SK-N-SH treated with all-trans-retinoic acid at 6 μM for 48 hours (cell line): ENCODE measurements at regions not wholly inside any gene's neighbourhood (a gene's known extent, or its start where the extent isn't known, plus 50 kb on each side); places are given as distances from the start of the nearest gene placed in this dataset.

Experiments
- ATAC-seq: fragments of 200-7000 bp; cut with Tn5 transposase; 3 replicates; pipeline ENCODE4 v1.9.1; 2020; ENCODE audit warnings: mild to moderate bottlenecking, moderate library complexity
- BACH2 ChIP-seq: fragments of 250-450 bp; sonication (Bioruptor Pico); IDR thresholded peaks from 2 replicates; pipeline ENCODE4 v1.9.0; 2021; ENCODE audit warnings: mild to moderate bottlenecking, borderline replicate concordance
- CSDC2 ChIP-seq: fragments of 250-450 bp; sonication (Bioruptor Pico); IDR thresholded peaks from 2 replicates; pipeline ENCODE4 v1.5.0; 2020; ENCODE audit warnings: mild to moderate bottlenecking, moderate library complexity
- ESRRG ChIP-seq: fragments of 250-450 bp; sonication (Bioruptor Pico); IDR thresholded peaks from 2 replicates; pipeline ENCODE4 v1.6.1; 2021; ENCODE audit warnings: mild to moderate bottlenecking
- GLIS3 ChIP-seq: fragments of 250-450 bp; sonication (Bioruptor Pico); IDR thresholded peaks from 2 replicates; pipeline ENCODE4 v1.5.0; 2020; ENCODE audit warnings: mild to moderate bottlenecking, moderate library complexity
- OSR1 ChIP-seq: fragments of 250-450 bp; sonication (Bioruptor Pico); IDR thresholded peaks from 2 replicates; pipeline ENCODE4 v1.8.0; 2022; ENCODE audit warnings: moderate library complexity, mild to moderate bottlenecking, inconsistent platforms
- PPARA ChIP-seq: fragments of 250-450 bp; sonication (Bioruptor Pico); IDR thresholded peaks from 2 replicates; pipeline ENCODE4 v1.5.0; 2020; ENCODE audit warnings: mild to moderate bottlenecking, borderline replicate concordance
- SNAI2 ChIP-seq: fragments of 250-450 bp; sonication (Bioruptor Pico); IDR thresholded peaks from 2 replicates; pipeline ENCODE4 v1.5.0; 2020; ENCODE audit warnings: mild to moderate bottlenecking, moderate library complexity
- TCF4 ChIP-seq: fragments of 250-450 bp; sonication (Bioruptor Pico); IDR thresholded peaks from 2 replicates; pipeline ENCODE4 v1.8.0; 2021; ENCODE audit warnings: mild to moderate bottlenecking, moderate library complexity, borderline replicate concordance
- TOX ChIP-seq: fragments of 250-450 bp; sonication (Bioruptor Pico); IDR thresholded peaks from 2 replicates; pipeline ENCODE4 v1.8.0; 2021; ENCODE audit warnings: mild to moderate bottlenecking, moderate library complexity, borderline replicate concordance
- ZC3H10 ChIP-seq: fragments of 250-450 bp; sonication (Bioruptor Pico); IDR thresholded peaks from 2 replicates; pipeline ENCODE4 v1.5.1; 2021; ENCODE audit warnings: mild to moderate bottlenecking, moderate library complexity
- ZFP30 ChIP-seq: fragments of 450-650 bp; formaldehyde crosslinking; IDR thresholded peaks from 2 replicates; pipeline ENCODE4 v1.5.0; 2022; ENCODE audit warnings: mild to moderate bottlenecking, moderate library complexity
- ZNF565 ChIP-seq: fragments of 450-650 bp; formaldehyde crosslinking; conservative IDR thresholded peaks from 2 replicates; pipeline ENCODE4 v1.5.0; 2020; ENCODE audit warnings: low read depth, mild to moderate bottlenecking, moderate library complexity
- ZNF8 ChIP-seq: fragments of 450-650 bp; formaldehyde crosslinking; IDR thresholded peaks from 2 replicates; pipeline ENCODE4 v1.5.0; 2020; ENCODE audit warnings: mild to moderate bottlenecking, moderate library complexity
- TF ChIP-seq, protein P1 (sequence below): fragments of 250-450 bp; sonication (Bioruptor Pico); IDR thresholded peaks from 2 replicates; pipeline ENCODE4 v1.5.0; 2020; ENCODE audit warnings: mild to moderate bottlenecking, moderate library complexity
- TF ChIP-seq, protein P2 (sequence below): fragments of 250-450 bp; sonication (Bioruptor Pico); IDR thresholded peaks from 2 replicates; pipeline ENCODE4 v1.5.1; 2020; ENCODE audit warnings: low read depth, mild to moderate bottlenecking, moderate library complexity
- TF ChIP-seq, protein P3 (sequence below): fragments of 250-450 bp; sonication (Bioruptor Pico); IDR thresholded peaks from 2 replicates; pipeline ENCODE4 v1.8.0; 2021; ENCODE audit warnings: low read depth, mild to moderate bottlenecking, moderate library complexity, borderline replicate concordance
- TF ChIP-seq, protein P4 (sequence below): fragments of 250-450 bp; sonication (Bioruptor Pico); IDR thresholded peaks from 2 replicates; pipeline ENCODE4 v1.5.1; 2021; ENCODE audit warnings: mild to moderate bottlenecking, moderate library complexity
- TF ChIP-seq, protein P5 (sequence below): fragments of 250-450 bp; sonication (Bioruptor Pico); IDR thresholded peaks from 2 replicates; pipeline ENCODE4 v1.8.0; 2020; ENCODE audit warnings: mild to moderate bottlenecking, moderate library complexity, borderline replicate concordance

DNA sequence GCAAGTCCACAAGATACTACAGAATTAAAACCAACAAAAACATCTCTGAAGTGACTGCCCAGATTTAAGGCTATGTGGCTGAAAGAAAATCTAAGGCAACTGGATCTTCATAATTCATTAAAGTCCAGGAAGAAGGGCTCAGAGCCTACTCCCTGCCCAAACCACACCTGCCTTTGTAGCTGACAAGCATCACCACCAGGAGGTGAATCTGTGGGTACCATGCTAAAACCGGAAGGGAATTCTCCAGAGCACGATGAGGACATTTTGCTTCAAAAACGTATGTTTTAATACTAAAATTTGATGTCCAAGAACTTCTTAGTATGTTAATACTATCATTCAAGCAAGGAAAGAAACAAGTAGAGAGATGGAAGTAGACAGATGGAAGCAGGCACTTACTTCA is 495.9 kb upstream of the NECTIN3 start (continued):
- TF ChIP-seq, protein P1, sequence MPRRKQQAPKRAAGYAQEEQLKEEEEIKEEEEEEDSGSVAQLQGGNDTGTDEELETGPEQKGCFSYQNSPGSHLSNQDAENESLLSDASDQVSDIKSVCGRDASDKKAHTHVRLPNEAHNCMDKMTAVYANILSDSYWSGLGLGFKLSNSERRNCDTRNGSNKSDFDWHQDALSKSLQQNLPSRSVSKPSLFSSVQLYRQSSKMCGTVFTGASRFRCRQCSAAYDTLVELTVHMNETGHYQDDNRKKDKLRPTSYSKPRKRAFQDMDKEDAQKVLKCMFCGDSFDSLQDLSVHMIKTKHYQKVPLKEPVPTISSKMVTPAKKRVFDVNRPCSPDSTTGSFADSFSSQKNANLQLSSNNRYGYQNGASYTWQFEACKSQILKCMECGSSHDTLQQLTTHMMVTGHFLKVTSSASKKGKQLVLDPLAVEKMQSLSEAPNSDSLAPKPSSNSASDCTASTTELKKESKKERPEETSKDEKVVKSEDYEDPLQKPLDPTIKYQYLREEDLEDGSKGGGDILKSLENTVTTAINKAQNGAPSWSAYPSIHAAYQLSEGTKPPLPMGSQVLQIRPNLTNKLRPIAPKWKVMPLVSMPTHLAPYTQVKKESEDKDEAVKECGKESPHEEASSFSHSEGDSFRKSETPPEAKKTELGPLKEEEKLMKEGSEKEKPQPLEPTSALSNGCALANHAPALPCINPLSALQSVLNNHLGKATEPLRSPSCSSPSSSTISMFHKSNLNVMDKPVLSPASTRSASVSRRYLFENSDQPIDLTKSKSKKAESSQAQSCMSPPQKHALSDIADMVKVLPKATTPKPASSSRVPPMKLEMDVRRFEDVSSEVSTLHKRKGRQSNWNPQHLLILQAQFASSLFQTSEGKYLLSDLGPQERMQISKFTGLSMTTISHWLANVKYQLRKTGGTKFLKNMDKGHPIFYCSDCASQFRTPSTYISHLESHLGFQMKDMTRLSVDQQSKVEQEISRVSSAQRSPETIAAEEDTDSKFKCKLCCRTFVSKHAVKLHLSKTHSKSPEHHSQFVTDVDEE = no peak

DNA sequence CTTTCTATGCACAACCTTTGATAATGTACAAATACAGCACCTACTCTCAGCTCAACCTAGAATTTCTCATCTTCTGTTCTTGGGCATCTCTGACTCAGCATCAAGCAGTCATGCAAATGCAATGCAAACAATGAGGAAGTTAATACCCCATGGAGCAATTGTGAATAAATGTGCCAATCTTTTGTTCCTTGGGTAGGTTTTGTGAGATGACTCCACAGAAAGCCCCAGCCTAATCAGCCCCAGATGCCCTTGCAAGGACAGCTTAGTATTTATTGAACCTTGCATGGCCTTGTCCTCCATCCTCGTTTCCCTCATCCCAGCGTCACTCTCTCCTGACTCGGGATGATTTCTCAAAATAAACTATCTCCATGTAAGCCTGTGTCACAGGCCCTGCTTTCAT is 494.7 kb upstream of the NECTIN3 start:
- TF ChIP-seq, protein P2, sequence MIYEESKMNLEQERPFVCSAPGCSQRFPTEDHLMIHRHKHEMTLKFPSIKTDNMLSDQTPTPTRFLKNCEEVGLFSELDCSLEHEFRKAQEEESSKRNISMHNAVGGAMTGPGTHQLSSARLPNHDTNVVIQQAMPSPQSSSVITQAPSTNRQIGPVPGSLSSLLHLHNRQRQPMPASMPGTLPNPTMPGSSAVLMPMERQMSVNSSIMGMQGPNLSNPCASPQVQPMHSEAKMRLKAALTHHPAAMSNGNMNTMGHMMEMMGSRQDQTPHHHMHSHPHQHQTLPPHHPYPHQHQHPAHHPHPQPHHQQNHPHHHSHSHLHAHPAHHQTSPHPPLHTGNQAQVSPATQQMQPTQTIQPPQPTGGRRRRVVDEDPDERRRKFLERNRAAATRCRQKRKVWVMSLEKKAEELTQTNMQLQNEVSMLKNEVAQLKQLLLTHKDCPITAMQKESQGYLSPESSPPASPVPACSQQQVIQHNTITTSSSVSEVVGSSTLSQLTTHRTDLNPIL (CRISPR knock-in tag) = no peak
- TF ChIP-seq OSR1 (CRISPR knock-in tag) = no peak
- ATAC-seq = peak; percentile 90

DNA sequence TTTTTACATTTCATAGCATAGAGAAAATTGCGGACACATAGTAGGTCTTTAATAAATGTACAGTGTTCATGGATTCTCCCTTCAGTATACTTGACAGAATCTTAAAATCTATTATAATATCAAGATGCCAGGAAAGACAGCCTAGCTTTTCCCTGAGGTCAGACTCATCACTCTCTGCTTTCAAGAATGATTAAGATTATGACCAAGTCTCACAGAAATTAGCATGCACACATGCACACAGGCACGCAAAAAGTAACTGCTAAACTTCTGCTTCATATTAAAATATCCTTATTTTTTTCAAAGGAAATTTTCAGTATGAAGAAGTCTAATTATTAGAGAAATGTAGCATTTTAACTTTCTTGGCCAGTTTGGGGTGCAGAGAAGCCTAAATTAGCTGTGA is 493.8 kb upstream of the NECTIN3 start:
- TF ChIP-seq GLIS3 (CRISPR knock-in tag) (no peak), TOX (no peak), OSR1 (CRISPR knock-in tag) (no peak), PPARA (CRISPR knock-in tag) (no peak), ZC3H10 (CRISPR knock-in tag) (no peak), TCF4 (CRISPR knock-in tag) (no peak), SNAI2 (CRISPR knock-in tag) (no peak), ESRRG (no peak)
- TF ChIP-seq, protein P1 = no peak
- TF ChIP-seq, protein P3, sequence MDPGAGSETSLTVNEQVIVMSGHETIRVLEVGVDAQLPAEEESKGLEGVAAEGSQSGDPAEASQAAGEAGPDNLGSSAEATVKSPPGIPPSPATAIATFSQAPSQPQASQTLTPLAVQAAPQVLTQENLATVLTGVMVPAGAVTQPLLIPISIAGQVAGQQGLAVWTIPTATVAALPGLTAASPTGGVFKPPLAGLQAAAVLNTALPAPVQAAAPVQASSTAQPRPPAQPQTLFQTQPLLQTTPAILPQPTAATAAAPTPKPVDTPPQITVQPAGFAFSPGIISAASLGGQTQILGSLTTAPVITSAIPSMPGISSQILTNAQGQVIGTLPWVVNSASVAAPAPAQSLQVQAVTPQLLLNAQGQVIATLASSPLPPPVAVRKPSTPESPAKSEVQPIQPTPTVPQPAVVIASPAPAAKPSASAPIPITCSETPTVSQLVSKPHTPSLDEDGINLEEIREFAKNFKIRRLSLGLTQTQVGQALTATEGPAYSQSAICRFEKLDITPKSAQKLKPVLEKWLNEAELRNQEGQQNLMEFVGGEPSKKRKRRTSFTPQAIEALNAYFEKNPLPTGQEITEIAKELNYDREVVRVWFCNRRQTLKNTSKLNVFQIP (CRISPR knock-in tag) = no peak
- TF ChIP-seq, protein P2 (CRISPR knock-in tag) = no peak
- ATAC-seq = 0 out of 3 replicates have a peak, but pooled peaks have one; percentile 28

DNA sequence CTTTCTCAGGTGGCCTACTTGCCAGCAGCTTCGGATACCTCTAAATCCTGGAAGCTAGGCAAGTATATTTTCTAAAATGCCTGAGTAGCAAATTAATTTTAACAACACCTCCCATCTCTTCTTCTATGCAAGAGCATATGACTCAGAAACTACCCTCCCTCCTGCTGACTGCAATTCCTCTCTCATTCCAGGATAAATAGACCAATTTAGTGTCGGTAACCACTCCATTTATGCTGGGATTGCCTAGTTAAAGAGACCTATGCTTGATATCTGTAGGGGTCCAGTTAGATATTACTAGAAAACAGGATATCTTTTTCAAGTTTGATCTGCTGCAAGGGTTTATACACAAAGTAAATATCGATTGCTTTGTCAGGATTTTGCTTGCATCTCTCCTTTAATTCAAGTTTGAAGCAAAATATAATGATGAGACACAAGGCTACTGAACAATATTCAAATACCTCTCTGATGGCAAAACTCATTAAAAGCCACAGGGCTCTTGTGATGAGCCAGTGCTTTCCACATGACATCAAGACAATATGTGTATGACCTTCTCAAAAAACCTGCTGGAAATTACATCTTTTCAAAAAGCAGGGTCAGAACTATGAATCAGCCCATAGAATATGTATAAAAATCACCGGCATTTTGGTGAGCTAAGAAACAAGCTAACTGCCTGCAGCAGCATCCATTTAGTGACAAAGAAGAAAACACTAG is 491.6 kb upstream of the NECTIN3 start:
- ATAC-seq = peak; percentile 42
- TF ChIP-seq, protein P3 (CRISPR knock-in tag) = no peak
- TF ChIP-seq CSDC2 (no peak), OSR1 (CRISPR knock-in tag) (no peak), BACH2 (CRISPR knock-in tag) (no peak), ZNF8 (CRISPR knock-in tag) (no peak), ZFP30 (CRISPR knock-in tag) (no peak), TOX (no peak), ZNF565 (CRISPR knock-in tag) (no peak)
- TF ChIP-seq, protein P4, sequence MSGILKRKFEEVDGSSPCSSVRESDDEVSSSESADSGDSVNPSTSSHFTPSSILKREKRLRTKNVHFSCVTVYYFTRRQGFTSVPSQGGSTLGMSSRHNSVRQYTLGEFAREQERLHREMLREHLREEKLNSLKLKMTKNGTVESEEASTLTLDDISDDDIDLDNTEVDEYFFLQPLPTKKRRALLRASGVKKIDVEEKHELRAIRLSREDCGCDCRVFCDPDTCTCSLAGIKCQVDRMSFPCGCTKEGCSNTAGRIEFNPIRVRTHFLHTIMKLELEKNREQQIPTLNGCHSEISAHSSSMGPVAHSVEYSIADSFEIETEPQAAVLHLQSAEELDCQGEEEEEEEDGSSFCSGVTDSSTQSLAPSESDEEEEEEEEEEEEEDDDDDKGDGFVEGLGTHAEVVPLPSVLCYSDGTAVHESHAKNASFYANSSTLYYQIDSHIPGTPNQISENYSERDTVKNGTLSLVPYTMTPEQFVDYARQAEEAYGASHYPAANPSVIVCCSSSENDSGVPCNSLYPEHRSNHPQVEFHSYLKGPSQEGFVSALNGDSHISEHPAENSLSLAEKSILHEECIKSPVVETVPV (CRISPR knock-in tag) = no peak
- TF ChIP-seq, protein P5, sequence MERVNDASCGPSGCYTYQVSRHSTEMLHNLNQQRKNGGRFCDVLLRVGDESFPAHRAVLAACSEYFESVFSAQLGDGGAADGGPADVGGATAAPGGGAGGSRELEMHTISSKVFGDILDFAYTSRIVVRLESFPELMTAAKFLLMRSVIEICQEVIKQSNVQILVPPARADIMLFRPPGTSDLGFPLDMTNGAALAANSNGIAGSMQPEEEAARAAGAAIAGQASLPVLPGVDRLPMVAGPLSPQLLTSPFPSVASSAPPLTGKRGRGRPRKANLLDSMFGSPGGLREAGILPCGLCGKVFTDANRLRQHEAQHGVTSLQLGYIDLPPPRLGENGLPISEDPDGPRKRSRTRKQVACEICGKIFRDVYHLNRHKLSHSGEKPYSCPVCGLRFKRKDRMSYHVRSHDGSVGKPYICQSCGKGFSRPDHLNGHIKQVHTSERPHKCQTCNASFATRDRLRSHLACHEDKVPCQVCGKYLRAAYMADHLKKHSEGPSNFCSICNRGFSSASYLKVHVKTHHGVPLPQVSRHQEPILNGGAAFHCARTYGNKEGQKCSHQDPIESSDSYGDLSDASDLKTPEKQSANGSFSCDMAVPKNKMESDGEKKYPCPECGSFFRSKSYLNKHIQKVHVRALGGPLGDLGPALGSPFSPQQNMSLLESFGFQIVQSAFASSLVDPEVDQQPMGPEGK (CRISPR knock-in tag) = no peak
- TF ChIP-seq, protein P2 (CRISPR knock-in tag) = no peak
